ENCODE measurements at regions not wholly inside any gene's neighbourhood (a gene's known extent, or its start where the extent isn't known, plus 50 kb on each side); places are given as distances from the start of the nearest gene placed in this dataset.
"Not testable (repeated sequence)": the region's sequence is repeated elsewhere in the genome, so short reads cannot be mapped to it uniquely, and the experiment has no call there.

GRCh38 chr7:130789436-130789835, 55.4 kb upstream of the KLF14 start:
- no peak overlapping the region for H3K4me3 ChIP-seq (ENCODE audit: low read depth, low read length)

- H3K4me3 ChIP-seq (ENCODE audit: low read depth, low read length): no peak overlapping the region
These were observed 57.7 kb upstream of the KLF14 start for GRCh38 chr7:130791746-130792145.

GRCh38 chr7:130793855-130794618, 60.0 kb upstream of the KLF14 start:
- H3K4me3 ChIP-seq (ENCODE audit: low read depth, low read length): no peak overlapping the region

GRCh38 chr7:130794619-130794922, 60.6 kb upstream of the KLF14 start:
- H3K4me3 ChIP-seq (ENCODE audit: low read depth, low read length): no peak overlapping the region

GRCh38 chr7:130796425-130796824, 62.4 kb upstream of the KLF14 start:
- not testable (repeated sequence) for H3K4me3 ChIP-seq (ENCODE audit: low read depth, low read length)

GRCh38 chr7:130803127-130803526, 69.1 kb upstream of the KLF14 start:
- H3K4me3 ChIP-seq (ENCODE audit: low read depth, low read length): no peak overlapping the region

- H3K4me3 ChIP-seq (ENCODE audit: low read depth, low read length): no peak overlapping the region
These were observed 70.2 kb upstream of the KLF14 start for GRCh38 chr7:130804220-130804619.

GRCh38 chr7:130812819-130813218, 78.8 kb upstream of the KLF14 start:
- not testable (repeated sequence) for H3K4me3 ChIP-seq (ENCODE audit: low read depth, low read length)

GRCh38 chr7:130814778-130815335, 80.8 kb upstream of the KLF14 start:
- no peak overlapping the region for H3K4me3 ChIP-seq (ENCODE audit: low read depth, low read length)

GRCh38 chr7:130818056-130818455, 84.0 kb upstream of the KLF14 start:
- H3K4me3 ChIP-seq (ENCODE audit: low read depth, low read length): no peak overlapping the region

- H3K4me3 ChIP-seq (ENCODE audit: low read depth, low read length): no peak overlapping the region
These were observed 87.9 kb upstream of the KLF14 start for GRCh38 chr7:130821864-130822263.

- no peak overlapping the region for H3K4me3 ChIP-seq (ENCODE audit: low read depth, low read length)
These were observed 88.6 kb upstream of the KLF14 start for GRCh38 chr7:130822642-130823041.

- H3K4me3 ChIP-seq (ENCODE audit: low read depth, low read length): no peak overlapping the region
These were observed 89.1 kb upstream of the KLF14 start for GRCh38 chr7:130823060-130823459.

- H3K4me3 ChIP-seq (ENCODE audit: low read depth, low read length): no peak overlapping the region
These were observed 91.8 kb upstream of the KLF14 start for GRCh38 chr7:130825819-130826218.

- no peak overlapping the region for H3K4me3 ChIP-seq (ENCODE audit: low read depth, low read length)
These were observed 95.4 kb upstream of the KLF14 start for GRCh38 chr7:130829415-130829814.

GRCh38 chr7:130831322-130831721, 97.3 kb upstream of the KLF14 start:
- H3K4me3 ChIP-seq (ENCODE audit: low read depth, low read length): no peak overlapping the region

GRCh38 chr7:130831817-130832481, 97.9 kb upstream of the KLF14 start:
- H3K4me3 ChIP-seq (ENCODE audit: low read depth, low read length): no peak overlapping the region

- H3K4me3 ChIP-seq (ENCODE audit: low read depth, low read length): no peak overlapping the region
These were observed 104.7 kb upstream of the KLF14 start for GRCh38 chr7:130838738-130839137.

GRCh38 chr7:130840599-130840998, 106.6 kb upstream of the KLF14 start:
- no peak overlapping the region for H3K4me3 ChIP-seq (ENCODE audit: low read depth, low read length)

- H3K4me3 ChIP-seq (ENCODE audit: low read depth, low read length): no peak overlapping the region
These were observed 107.4 kb upstream of the KLF14 start for GRCh38 chr7:130841416-130841815.

- no peak overlapping the region for H3K4me3 ChIP-seq (ENCODE audit: low read depth, low read length)
These were observed 109.7 kb upstream of the KLF14 start for GRCh38 chr7:130843703-130844102.

GRCh38 chr7:130844811-130845580, 111.0 kb upstream of the KLF14 start:
- no peak overlapping the region for H3K4me3 ChIP-seq (ENCODE audit: low read depth, low read length)

Measured in iPS-11a (cell line).